Body of pancreas (tissue), 4 donors: ENCODE measurements at regions not wholly inside any gene's neighbourhood (a gene's known extent, or its start where the extent isn't known, plus 50 kb on each side); places are given as distances from the start of the nearest gene placed in this dataset.

Source experiments
- CTCF ChIP-seq, 7 experiments: fragments of 450-650 bp in 4 of 7; fragments of 200-600 bp in 3 of 7; sonication (generic) in 3 of 7; IDR thresholded peaks; one replicate each; pipeline ENCODE4 v1.5.1; 2016 to 2019; ENCODE audit warnings: antibody characterized with exemption in 7 of 7
- POLR2A ChIP-seq, 3 donors: fragments of 450-650 bp; IDR thresholded peaks; one replicate each; pipeline ENCODE4 v1.6.1; 2016; ENCODE audit warnings: antibody characterized with exemption in 3 of 3, mild to moderate bottlenecking in 2 of 3

- TF ChIP-seq POLR2A (IDR thresholded peaks at IDR 0.05) (no peak), CTCF (IDR thresholded peaks at IDR 0.05) (no peak)
Measured at GRCh38 chr2:117085737-117086136, 728.8 kb upstream of the DDX18 start.
